Erythroblast (primary cell): ENCODE measurements at regions not wholly inside any gene's neighbourhood (a gene's known extent, or its start where the extent isn't known, plus 50 kb on each side); places are given as distances from the start of the nearest gene placed in this dataset.

Experiments
- GATA1 ChIP-seq: IDR thresholded peaks from 2 replicates; pipeline ENCODE4 v1.6.1; 2011; ENCODE audit warnings: low read depth, mild to moderate bottlenecking, control low read depth, low read length, moderate library complexity
- POLR2A ChIP-seq: IDR thresholded peaks from 2 replicates; pipeline ENCODE4 v1.6.1; 2011; ENCODE audit warnings: mild to moderate bottlenecking, low read length

DNA sequence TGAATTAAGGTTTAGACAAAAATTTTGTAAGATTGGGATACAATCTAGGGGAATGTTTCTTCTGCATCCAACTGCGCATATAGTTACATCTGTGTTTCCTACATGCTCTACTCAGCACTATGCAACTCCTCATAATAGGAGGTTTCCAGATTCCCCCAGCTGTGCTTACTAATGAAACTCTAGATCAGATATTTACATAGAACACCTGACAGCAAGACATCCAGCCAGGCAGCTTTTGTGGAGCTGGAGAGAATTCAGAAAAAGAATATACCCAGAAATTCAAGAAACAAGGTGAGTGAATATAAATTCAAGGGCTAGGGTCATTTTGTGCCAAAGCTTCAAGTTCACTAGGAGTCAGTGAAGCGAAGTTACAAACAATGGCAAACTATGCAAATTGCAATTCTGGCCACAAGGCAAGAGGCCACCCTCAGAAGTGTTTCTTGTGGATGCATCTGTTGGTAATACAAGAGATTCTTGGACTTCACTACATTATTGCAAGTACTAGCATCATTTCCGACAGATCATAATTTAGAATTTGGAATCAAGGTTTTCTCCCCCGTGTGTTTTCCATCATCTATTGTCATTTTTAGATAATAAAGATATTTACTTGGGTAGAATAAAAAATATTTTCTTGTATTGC, 341.2 kb upstream of the NAV3 start:
- no peak for TF ChIP-seq POLR2A
- TF ChIP-seq GATA1, result no peak
